Ishikawa (cell line): ENCODE measurements at regions not wholly inside any gene's neighbourhood (a gene's known extent, or its start where the extent isn't known, plus 50 kb on each side); places are given as distances from the start of the nearest gene placed in this dataset.

Source experiments
- CEBPB ChIP-seq: IDR thresholded peaks from 2 replicates; pipeline ENCODE4 v1.6.1; 2012
- CREB1 ChIP-seq: IDR thresholded peaks from 2 replicates; pipeline ENCODE4 v1.6.1; 2012; ENCODE audit warnings: low read depth
- EGR1 ChIP-seq: IDR thresholded peaks from 2 replicates; pipeline ENCODE4 v1.6.1; 2012
- EP300 ChIP-seq: IDR thresholded peaks from 2 replicates; pipeline ENCODE4 v1.6.1; 2012; ENCODE audit warnings: borderline replicate concordance
- NFIC ChIP-seq: IDR thresholded peaks from 2 replicates; pipeline ENCODE4 v1.6.1; 2012
- TAF1 ChIP-seq: IDR thresholded peaks from 2 replicates; pipeline ENCODE4 v1.6.1; 2012; ENCODE audit warnings: low read depth, mild to moderate bottlenecking
- TCF12 ChIP-seq: IDR thresholded peaks from 2 replicates; pipeline ENCODE4 v1.6.1; 2012; ENCODE audit warnings: low read depth
- TEAD4 ChIP-seq: IDR thresholded peaks from 2 replicates; pipeline ENCODE4 v1.6.1; 2012
- USF1 ChIP-seq: IDR thresholded peaks from 2 replicates; pipeline ENCODE4 v1.6.1; 2012
- YY1 ChIP-seq: IDR thresholded peaks from 2 replicates; pipeline ENCODE4 v1.6.1; 2012; ENCODE audit warnings: low read depth
- ZBTB7A ChIP-seq: IDR thresholded peaks from 2 replicates; pipeline ENCODE4 v1.6.1; 2012; ENCODE audit warnings: low read depth
- TF ChIP-seq, protein P1 (sequence below): IDR thresholded peaks from 2 replicates; pipeline ENCODE4 v1.6.1; 2012
- TF ChIP-seq, protein P2 (sequence below): IDR thresholded peaks from 2 replicates; pipeline ENCODE4 v1.6.1; 2012; ENCODE audit warnings: low read depth, mild to moderate bottlenecking

- TF ChIP-seq, protein P1, sequence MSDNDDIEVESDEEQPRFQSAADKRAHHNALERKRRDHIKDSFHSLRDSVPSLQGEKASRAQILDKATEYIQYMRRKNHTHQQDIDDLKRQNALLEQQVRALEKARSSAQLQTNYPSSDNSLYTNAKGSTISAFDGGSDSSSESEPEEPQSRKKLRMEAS = no peak
- TF ChIP-seq CREB1 = no peak
- TF ChIP-seq EGR1 = no peak
- no peak for TF ChIP-seq TEAD4
- TF ChIP-seq, protein P2, sequence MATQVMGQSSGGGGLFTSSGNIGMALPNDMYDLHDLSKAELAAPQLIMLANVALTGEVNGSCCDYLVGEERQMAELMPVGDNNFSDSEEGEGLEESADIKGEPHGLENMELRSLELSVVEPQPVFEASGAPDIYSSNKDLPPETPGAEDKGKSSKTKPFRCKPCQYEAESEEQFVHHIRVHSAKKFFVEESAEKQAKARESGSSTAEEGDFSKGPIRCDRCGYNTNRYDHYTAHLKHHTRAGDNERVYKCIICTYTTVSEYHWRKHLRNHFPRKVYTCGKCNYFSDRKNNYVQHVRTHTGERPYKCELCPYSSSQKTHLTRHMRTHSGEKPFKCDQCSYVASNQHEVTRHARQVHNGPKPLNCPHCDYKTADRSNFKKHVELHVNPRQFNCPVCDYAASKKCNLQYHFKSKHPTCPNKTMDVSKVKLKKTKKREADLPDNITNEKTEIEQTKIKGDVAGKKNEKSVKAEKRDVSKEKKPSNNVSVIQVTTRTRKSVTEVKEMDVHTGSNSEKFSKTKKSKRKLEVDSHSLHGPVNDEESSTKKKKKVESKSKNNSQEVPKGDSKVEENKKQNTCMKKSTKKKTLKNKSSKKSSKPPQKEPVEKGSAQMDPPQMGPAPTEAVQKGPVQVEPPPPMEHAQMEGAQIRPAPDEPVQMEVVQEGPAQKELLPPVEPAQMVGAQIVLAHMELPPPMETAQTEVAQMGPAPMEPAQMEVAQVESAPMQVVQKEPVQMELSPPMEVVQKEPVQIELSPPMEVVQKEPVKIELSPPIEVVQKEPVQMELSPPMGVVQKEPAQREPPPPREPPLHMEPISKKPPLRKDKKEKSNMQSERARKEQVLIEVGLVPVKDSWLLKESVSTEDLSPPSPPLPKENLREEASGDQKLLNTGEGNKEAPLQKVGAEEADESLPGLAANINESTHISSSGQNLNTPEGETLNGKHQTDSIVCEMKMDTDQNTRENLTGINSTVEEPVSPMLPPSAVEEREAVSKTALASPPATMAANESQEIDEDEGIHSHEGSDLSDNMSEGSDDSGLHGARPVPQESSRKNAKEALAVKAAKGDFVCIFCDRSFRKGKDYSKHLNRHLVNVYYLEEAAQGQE = no peak
- no peak for TF ChIP-seq EP300
- no peak for TF ChIP-seq USF1
- no peak for TF ChIP-seq NFIC
- no peak for TF ChIP-seq TAF1
- TF ChIP-seq TCF12 = no peak
- no peak for TF ChIP-seq YY1
- no peak for TF ChIP-seq ZBTB7A
- TF ChIP-seq CEBPB = no peak
Measured at GRCh38 chr12:82028772-82029171, 269.6 kb upstream of the PPFIA2 start.
